ENCODE measurements at regions not wholly inside any gene's neighbourhood (a gene's known extent, or its start where the extent isn't known, plus 50 kb on each side); places are given as distances from the start of the nearest gene placed in this dataset.

- no peak for DNase-seq
Measured at GRCh38 chr3:40593351-40593750, 68.6 kb downstream of the ZNF621 start.

GRCh38 chr3:40597441-40597840 is 72.7 kb downstream of the ZNF621 start:
- DNase-seq: no peak

- no peak for DNase-seq
Measured at GRCh38 chr3:40598338-40598737, 73.6 kb downstream of the ZNF621 start.

- no peak for DNase-seq
Measured at GRCh38 chr3:40598962-40599361, 74.2 kb downstream of the ZNF621 start.

GRCh38 chr3:40602778-40603385 is 78.1 kb downstream of the ZNF621 start:
- no peak for DNase-seq

GRCh38 chr3:40605960-40606359 is 81.2 kb downstream of the ZNF621 start:
- DNase-seq: no peak

GRCh38 chr3:40608091-40608490 is 83.3 kb downstream of the ZNF621 start:
- no peak for DNase-seq

GRCh38 chr3:40613306-40613705 is 88.5 kb downstream of the ZNF621 start:
- no peak for DNase-seq

GRCh38 chr3:40615110-40615915 is 90.6 kb downstream of the ZNF621 start:
- DNase-seq: no peak

- no peak for DNase-seq
Measured at GRCh38 chr3:40615918-40616819, 91.4 kb downstream of the ZNF621 start.

GRCh38 chr3:40617084-40617483 is 92.3 kb downstream of the ZNF621 start:
- DNase-seq: no peak

- no peak for DNase-seq
Measured at GRCh38 chr3:40618158-40618557, 93.4 kb downstream of the ZNF621 start.

GRCh38 chr3:40620151-40620550 is 95.4 kb downstream of the ZNF621 start:
- DNase-seq: no peak

- DNase-seq: no peak
Measured at GRCh38 chr3:40621252-40621651, 96.5 kb downstream of the ZNF621 start.

- DNase-seq: no peak
Measured at GRCh38 chr3:40623567-40623966, 98.8 kb downstream of the ZNF621 start.

- DNase-seq: no peak
Measured at GRCh38 chr3:40624189-40624769, 99.5 kb downstream of the ZNF621 start.

- no peak for DNase-seq
Measured at GRCh38 chr3:40627095-40627494, 102.3 kb downstream of the ZNF621 start.

- DNase-seq: no peak
Measured at GRCh38 chr3:40628984-40629383, 104.2 kb downstream of the ZNF621 start.

GRCh38 chr3:40631341-40631995 is 106.7 kb downstream of the ZNF621 start:
- no peak for DNase-seq

- no peak for DNase-seq
Measured at GRCh38 chr3:40637906-40638305, 113.1 kb downstream of the ZNF621 start.

- no peak for DNase-seq
Measured at GRCh38 chr3:40639006-40639405, 114.2 kb downstream of the ZNF621 start.

- DNase-seq: no peak
Measured at GRCh38 chr3:40642812-40643211, 118.1 kb downstream of the ZNF621 start.

- DNase-seq: no peak
Measured at GRCh38 chr3:40645883-40646282, 121.1 kb downstream of the ZNF621 start.
